H1 (cell line): ENCODE measurements at regions not wholly inside any gene's neighbourhood (a gene's known extent, or its start where the extent isn't known, plus 50 kb on each side); places are given as distances from the start of the nearest gene placed in this dataset.
A peak's percentile ranks its signal among the peaks of the same experiment; 100 is the strongest.

Experiments
- CTCF ChIA-PET: fragments of 300-600 bp; sonication (Branson Sonifier 250); formaldehyde crosslinking; loops from one replicate; lab custom pipeline; 2021; ENCODE audit not compliant: partially characterized antibody; lab: Charles Lee
- POLR2A ChIA-PET: fragments of 300-600 bp; sonication (Branson Sonifier 250); formaldehyde crosslinking; loops from one replicate; lab custom pipeline; 2021; ENCODE audit warnings: inconsistent platforms; ENCODE audit not compliant: partially characterized antibody; lab: Charles Lee
- DNase-seq, 2 experiments: peaks; one replicate each; pipeline versions ENCODE4 v3.0.0 to v3.0.0-alpha.2; 2010 to 2022; ENCODE audit warnings: low spot score in 2 of 2, low read depth in 1 of 2, mixed read lengths in 1 of 2
- FAIRE-seq: peaks from 2 replicates; lab custom pipeline; 2011; peaks lifted over from hg19 to GRCh38; lab: Jason Lieb, UNC
- H2AFZ ChIP-seq: 2 replicates; pipeline ENCODE4 v1.8.1; 2012; ENCODE audit warnings: low read length, inconsistent platforms
- H2AK5ac ChIP-seq: 2 replicates; pipeline ENCODE4 v1.6.1; 2013; ENCODE audit warnings: low read depth, low read length
- H2BK120ac ChIP-seq: replicated peaks from 2 replicates; pipeline ENCODE3; 2013; ENCODE audit warnings: low read depth, low read length, inconsistent platforms
- H2BK12ac ChIP-seq: 2 replicates; pipeline ENCODE4 v1.6.1; 2013; ENCODE audit warnings: low read depth, low read length
- H2BK15ac ChIP-seq: 2 replicates; pipeline ENCODE4 v1.6.1; 2013; ENCODE audit warnings: low read length
- H2BK20ac ChIP-seq: 2 replicates; pipeline ENCODE4 v1.6.1; 2013; ENCODE audit warnings: low read length
- H2BK5ac ChIP-seq: 2 replicates; pipeline ENCODE4 v1.6.1; 2013; ENCODE audit warnings: low read depth, low read length
- H3K14ac ChIP-seq: 2 replicates; pipeline ENCODE4 v1.6.1; 2013; ENCODE audit warnings: inconsistent platforms; ENCODE audit not compliant: insufficient read length
- H3K18ac ChIP-seq: 2 replicates; pipeline ENCODE4 v1.6.1; 2013; ENCODE audit warnings: low read length; ENCODE audit errors: extremely low read depth
- H3K23ac ChIP-seq: 2 replicates; pipeline ENCODE4 v1.6.1; 2013; ENCODE audit warnings: inconsistent platforms; ENCODE audit not compliant: insufficient read length
- H3K23me2 ChIP-seq: 2 replicates; pipeline ENCODE4 v1.6.1; 2013; ENCODE audit warnings: low read depth, low read length
- H3K27ac ChIP-seq: 2 replicates; pipeline ENCODE4 v1.6.1; 2011; ENCODE audit warnings: low read depth, low read length, inconsistent platforms
- H3K27me3 ChIP-seq, 4 experiments: replicated peaks in 1 of 4; 1 replicate in 1 of 4; 2 replicates in 3 of 4; pipeline versions ENCODE4 v1.6.1 to v1.8.1; 2011 to 2013; ENCODE audit warnings: low read length in 3 of 4, mild to moderate bottlenecking in 3 of 4, inconsistent platforms in 2 of 4, mixed read lengths in 2 of 4, moderate library complexity in 1 of 4; ENCODE audit not compliant: control insufficient read depth in 3 of 4, insufficient read depth in 3 of 4; ENCODE audit errors: extremely low read depth in 1 of 4
- H3K36me3 ChIP-seq, 4 experiments: 2 replicates each; pipeline versions ENCODE4 v1.6.1 to v1.8.1; 2011 to 2013; ENCODE audit warnings: mild to moderate bottlenecking in 4 of 4, low read length in 3 of 4, moderate library complexity in 2 of 4, control low read depth in 1 of 4, inconsistent platforms in 1 of 4; ENCODE audit not compliant: insufficient read depth in 4 of 4, control insufficient read depth in 2 of 4
- H3K4ac ChIP-seq: replicated peaks from 2 replicates; pipeline ENCODE3; 2013; ENCODE audit warnings: low read length, low read depth, mixed read lengths, inconsistent platforms; ENCODE audit not compliant: insufficient read length
- H3K4me1 ChIP-seq, 4 experiments: replicated peaks in 1 of 4; 1 replicate in 1 of 4; 2 replicates in 3 of 4; pipeline versions ENCODE4 v1.6.1 to v1.8.1; 2011 to 2013; ENCODE audit warnings: low read length in 3 of 4, inconsistent platforms in 2 of 4, mixed read lengths in 1 of 4; ENCODE audit not compliant: insufficient read depth in 4 of 4, control insufficient read depth in 3 of 4
- H3K4me2 ChIP-seq, 2 experiments: 2 replicates each; pipeline versions ENCODE4 v1.6.1 to v1.8.1; 2011 to 2013; ENCODE audit warnings: low read depth in 2 of 2, low read length in 2 of 2, control low read depth in 1 of 2, inconsistent platforms in 1 of 2, mild to moderate bottlenecking in 1 of 2; ENCODE audit not compliant: insufficient read depth in 1 of 2
- H3K4me3 ChIP-seq, 4 experiments: fragments of 200-600, 300-600 bp in 1 of 4; sonication (generic), shearing (Covaris generic), sonication (Bioruptor Twin) in 1 of 4; 2 replicates each; pipeline versions ENCODE4 v1.5.1 to v1.8.1; 2011 to 2016; ENCODE audit warnings: low read length in 4 of 4, low read depth in 3 of 4, control low read depth in 2 of 4, inconsistent platforms in 2 of 4, mild to moderate bottlenecking in 2 of 4, mixed read lengths in 1 of 4, moderate library complexity in 1 of 4; ENCODE audit not compliant: insufficient read depth in 2 of 4; ENCODE audit errors: extremely low read depth in 1 of 4
- H3K56ac ChIP-seq: replicated peaks from 2 replicates; pipeline ENCODE3; 2013; ENCODE audit warnings: low read depth, mild to moderate bottlenecking, mixed read lengths, low read length, inconsistent platforms; ENCODE audit not compliant: insufficient read length
- H3K79me1 ChIP-seq: 2 replicates; pipeline ENCODE4 v1.6.1; 2013; ENCODE audit warnings: low read depth, low read length, control low read depth
- H3K79me2 ChIP-seq, 2 experiments: 2 replicates each; pipeline versions ENCODE4 v1.6.1 to v1.8.1; 2012 to 2013; ENCODE audit warnings: low read length in 2 of 2, mild to moderate bottlenecking in 2 of 2, inconsistent platforms in 1 of 2; ENCODE audit not compliant: insufficient read depth in 2 of 2, control insufficient read depth in 1 of 2
- H3K9ac ChIP-seq, 4 experiments: replicated peaks in 1 of 4; 1 replicate in 1 of 4; 2 replicates in 3 of 4; pipeline versions ENCODE4 v1.6.1 to v1.8.1; 2011 to 2013; ENCODE audit warnings: low read depth in 3 of 4, low read length in 3 of 4, control low read depth in 2 of 4, mild to moderate bottlenecking in 2 of 4, moderate library complexity in 2 of 4, inconsistent platforms in 1 of 4; ENCODE audit errors: extremely low read depth in 1 of 4
- H3K9me3 ChIP-seq, 2 experiments: 2 replicates each; pipeline versions ENCODE4 v1.6.1 to v1.8.1; 2012 to 2013; ENCODE audit warnings: mild to moderate bottlenecking in 2 of 2, moderate library complexity in 2 of 2, control low read depth in 1 of 2, inconsistent platforms in 1 of 2, low read depth in 1 of 2, low read length in 1 of 2, mixed read lengths in 1 of 2; ENCODE audit not compliant: insufficient read depth in 2 of 2
- H4K20me1 ChIP-seq, 2 experiments: replicated peaks in 1 of 2; 2 replicates each; pipeline versions ENCODE3 to v1.8.1; 2011 to 2013; ENCODE audit warnings: inconsistent platforms in 2 of 2, low read length in 2 of 2, mild to moderate bottlenecking in 1 of 2; ENCODE audit not compliant: insufficient read depth in 2 of 2, control insufficient read depth in 1 of 2
- H4K5ac ChIP-seq: 2 replicates; pipeline ENCODE4 v1.6.1; 2013; ENCODE audit warnings: low read length, low read depth, mixed read lengths, inconsistent platforms; ENCODE audit not compliant: insufficient read length
- H4K8ac ChIP-seq: 2 replicates; pipeline ENCODE4 v1.8.0; 2013; ENCODE audit warnings: mild to moderate bottlenecking, moderate library complexity, low read length, inconsistent platforms; ENCODE audit not compliant: insufficient read depth; ENCODE audit errors: extremely low read depth
- H4K91ac ChIP-seq: replicated peaks from 2 replicates; pipeline ENCODE3; 2013; ENCODE audit warnings: low read length, mixed read lengths, inconsistent platforms; ENCODE audit not compliant: insufficient read length
- ASH2L ChIP-seq: fragments of 200-600, 300-600 bp; sonication (generic); IDR thresholded peaks from one replicate; pipeline ENCODE4 v1.7.1; 2017; ENCODE audit warnings: low read length
- ATF2 ChIP-seq: IDR thresholded peaks from 2 replicates; pipeline ENCODE4 v1.6.1; 2012; ENCODE audit warnings: low read length, inconsistent platforms
- CREB1 ChIP-seq: IDR thresholded peaks from 2 replicates; pipeline ENCODE4 v1.6.1; 2012; ENCODE audit warnings: inconsistent platforms
- CTCF ChIP-seq, 3 experiments: IDR thresholded peaks; 1 replicate in 2 of 3; 2 replicates in 1 of 3; pipeline versions ENCODE4 v1.5.1 to v1.6.1; 2011; ENCODE audit warnings: low read length in 3 of 3, mild to moderate bottlenecking in 3 of 3, inconsistent platforms in 2 of 3, low read depth in 1 of 3, moderate library complexity in 1 of 3; ENCODE audit not compliant: insufficient read depth in 1 of 3; ENCODE audit errors: control extremely low read depth in 1 of 3
- FOSL1 ChIP-seq: IDR thresholded peaks from 2 replicates; pipeline ENCODE4 v1.6.1; 2011; ENCODE audit warnings: mild to moderate bottlenecking, low read depth, low read length, moderate library complexity; ENCODE audit not compliant: insufficient read depth
- HDAC2 ChIP-seq, 2 experiments: fragments of 300-600 bp in 1 of 2; sonication (generic) in 1 of 2; IDR thresholded peaks; 2 replicates each; pipeline ENCODE4 v1.6.1; 2011 to 2012; ENCODE audit warnings: low read depth in 2 of 2, low read length in 2 of 2, mild to moderate bottlenecking in 2 of 2, moderate library complexity in 2 of 2, borderline replicate concordance in 1 of 2, inconsistent platforms in 1 of 2
- RAD21 ChIP-seq, 2 experiments: IDR thresholded peaks in 1 of 2; conservative IDR thresholded peaks in 1 of 2; 2 replicates each; pipeline ENCODE4 v1.6.1; 2011; ENCODE audit warnings: low read depth in 2 of 2, low read length in 2 of 2, improper control_type of control experiment in 1 of 2, inconsistent platforms in 1 of 2, mild to moderate bottlenecking in 1 of 2, moderate library complexity in 1 of 2
- SUZ12 ChIP-seq: fragments of 200-600 bp; sonication (generic); IDR thresholded peaks from 2 replicates; pipeline ENCODE4 v1.6.1; 2012; ENCODE audit warnings: mild to moderate bottlenecking, inconsistent platforms, low read length, moderate library complexity, mixed read lengths
- YY1 ChIP-seq: IDR thresholded peaks from 2 replicates; pipeline ENCODE4 v1.6.1; 2011; ENCODE audit warnings: low read depth, mild to moderate bottlenecking, low read length
- WGBS, 2 experiments: shearing (Covaris generic) in 1 of 2; methylation state at CpG; one replicate each; pipeline versions ENCODE4 v1.1.6 to v1.1.7; 2013 to 2015; ENCODE audit warnings: low lambda C conversion rate in 2 of 2, mixed read lengths in 2 of 2, inconsistent platforms in 1 of 2, low coverage in 1 of 2, missing lambda C conversion rate in 1 of 2; ENCODE audit not compliant: insufficient replicate concordance in 2 of 2, insufficient coverage in 1 of 2, insufficient read length in 1 of 2; ENCODE audit errors: extremely low coverage in 1 of 2, missing lambda C conversion rate in 1 of 2; 5-methylcytosine and 5-hydroxymethylcytosine counted together

DNA sequence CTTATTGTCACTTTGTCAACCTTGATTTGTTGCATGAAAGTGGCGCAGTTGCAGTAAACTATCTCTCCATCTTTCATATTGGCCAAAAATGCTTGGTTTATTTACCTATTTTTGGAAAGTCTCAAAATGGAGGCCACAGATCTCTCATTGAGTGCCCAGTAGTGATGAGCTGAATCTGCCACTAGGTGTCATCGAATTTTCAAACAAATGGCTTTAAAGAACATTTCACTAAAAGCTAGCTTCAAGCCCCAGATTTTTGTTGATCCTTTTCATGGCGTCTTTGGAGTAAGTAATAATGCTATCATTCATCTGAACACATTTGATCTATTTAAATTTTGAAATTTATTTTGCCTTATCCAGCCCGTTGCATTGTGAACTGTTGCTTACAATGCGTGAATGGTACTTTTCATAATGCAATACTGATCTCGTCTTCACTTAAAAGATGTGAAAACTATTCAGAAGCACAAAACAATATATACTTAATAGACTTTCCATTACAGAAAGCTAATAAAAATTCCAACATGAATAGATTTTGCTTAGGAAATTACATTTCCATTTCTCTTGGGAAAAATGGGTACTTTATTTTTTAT is 236.2 kb downstream of the DNAJB9 start:
- Histone ChIP-seq H2BK12ac (no peak overlapping the region), H2AK5ac (no peak overlapping the region), H4K91ac (no peak overlapping the region), H3K9me3 (no peaks in the 10 kb centered on the region), H2BK120ac (no peak overlapping the region), H3K14ac (no peak overlapping the region), H3K27ac (no peak overlapping the region), H4K8ac (no peak overlapping the region), H3K4ac (no peak overlapping the region), H2BK20ac (no peak overlapping the region), H3K4me2 (no peak overlapping the region), H3K4me1 (no peaks in the 10 kb centered on the region), H3K79me1 (no peaks in the 10 kb centered on the region), H4K20me1 (no peaks in the 10 kb centered on the region), H3K56ac (no peak overlapping the region), H4K5ac (no peak overlapping the region), H2BK15ac (no peak overlapping the region), H3K36me3 (no peaks in the 10 kb centered on the region), H3K27me3 (no peaks in the 10 kb centered on the region), H3K9ac (no peak overlapping the region), H3K4me3 (no peak overlapping the region), H2BK5ac (no peak overlapping the region), H3K79me2 (no peaks in the 10 kb centered on the region), H3K23me2 (no peaks in the 10 kb centered on the region), H2AFZ (peak overlapping the region; percentile 100), H3K18ac (no peak overlapping the region), H3K23ac (no peak overlapping the region)
- DNase-seq (no peak), FAIRE-seq (peak; percentile 28)
- WGBS, 2 experiments = 58% methylated on average over 6 of the region's 6 CpGs; no CpG with 5 or more reads in 1 of the 2 experiments
- POLR2A ChIA-PET = no interaction called here
- CTCF ChIA-PET = interaction anchor here (0.8 to 1.8 kb wide), 11 partner anchors 10 to 167 kb away, joined by 3 to 12 read pairs (median 4); no protein-coding TSS in a partner anchor
- peak in 2 of 3 experiments; percentile 44 to 71; a peak in 2 of 4 replicates for TF ChIP-seq CTCF (IDR thresholded peaks at IDR 0.05; ENCODE audit: control extremely low read depth in 1 of 3, insufficient read depth in 1 of 3, low read depth in 1 of 3, low read length in 3 of 3)
- TF ChIP-seq ASH2L = no peak
- TF ChIP-seq ATF2 = no peak
- peak; percentile 65 to 72 for TF ChIP-seq RAD21 (IDR thresholded peaks at IDR 0.05 in 1 of 2, conservative IDR thresholded peaks at IDR 0.05 in 1 of 2; ENCODE audit: low read depth in 2 of 2, low read length in 2 of 2)
- TF ChIP-seq SUZ12 = no peak
- no peak for TF ChIP-seq FOSL1
- no peak for TF ChIP-seq CREB1
- peak; percentile 88 for TF ChIP-seq YY1
- no peak for TF ChIP-seq HDAC2 (IDR thresholded peaks at IDR 0.05; ENCODE audit: borderline replicate concordance in 1 of 2, low read depth in 2 of 2, low read length in 2 of 2)
